NCI-H345 treated with DMSO at 0.1 percent for 48 hours (cell line): ENCODE measurements at regions not wholly inside any gene's neighbourhood (a gene's known extent, or its start where the extent isn't known, plus 50 kb on each side); places are given as distances from the start of the nearest gene placed in this dataset.

Experiments used
- DNase-seq: peaks from one replicate; lab custom pipeline; 2025; ENCODE audit not compliant: unreplicated experiment; lab: John Stamatoyannopoulos, UW

- DNase-seq = no peak
Measured at GRCh38 chr9:20291201-20291600, 331.1 kb downstream of the MLLT3 start.

GRCh38 chr9:20290257-20290656 lies 332.0 kb downstream of the MLLT3 start:
- no peak for DNase-seq

GRCh38 chr9:20289423-20290010 lies 332.8 kb downstream of the MLLT3 start:
- no peak for DNase-seq

- DNase-seq = no peak
Measured at GRCh38 chr9:20286969-20287368, 335.3 kb downstream of the MLLT3 start.

DNA sequence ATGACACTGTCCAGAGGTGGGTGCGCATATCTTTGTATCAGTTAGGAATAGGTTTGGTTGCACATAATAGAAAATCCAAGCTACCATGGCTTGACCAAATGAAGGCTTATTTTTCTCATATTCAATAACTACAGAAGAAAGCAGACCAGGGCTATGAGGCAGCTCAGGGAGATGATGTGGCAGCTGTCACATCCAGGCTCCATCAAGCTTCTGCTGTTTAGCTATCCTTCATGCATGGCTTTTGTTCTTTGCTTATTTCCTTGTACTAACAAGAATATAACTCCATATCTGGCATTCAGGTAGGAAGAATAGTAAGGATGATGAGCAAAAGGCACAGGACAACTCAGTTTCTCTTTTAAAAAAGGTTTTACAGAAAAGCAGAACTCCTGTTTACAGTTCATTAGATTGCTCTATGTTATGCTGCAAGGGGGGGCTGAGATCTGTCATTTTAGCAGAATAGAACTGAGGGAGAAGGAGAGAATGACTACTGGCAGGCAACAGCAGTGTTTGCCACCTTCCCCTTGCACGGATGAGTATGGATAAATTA lies 336.1 kb downstream of the MLLT3 start:
- DNase-seq = no peak

DNA sequence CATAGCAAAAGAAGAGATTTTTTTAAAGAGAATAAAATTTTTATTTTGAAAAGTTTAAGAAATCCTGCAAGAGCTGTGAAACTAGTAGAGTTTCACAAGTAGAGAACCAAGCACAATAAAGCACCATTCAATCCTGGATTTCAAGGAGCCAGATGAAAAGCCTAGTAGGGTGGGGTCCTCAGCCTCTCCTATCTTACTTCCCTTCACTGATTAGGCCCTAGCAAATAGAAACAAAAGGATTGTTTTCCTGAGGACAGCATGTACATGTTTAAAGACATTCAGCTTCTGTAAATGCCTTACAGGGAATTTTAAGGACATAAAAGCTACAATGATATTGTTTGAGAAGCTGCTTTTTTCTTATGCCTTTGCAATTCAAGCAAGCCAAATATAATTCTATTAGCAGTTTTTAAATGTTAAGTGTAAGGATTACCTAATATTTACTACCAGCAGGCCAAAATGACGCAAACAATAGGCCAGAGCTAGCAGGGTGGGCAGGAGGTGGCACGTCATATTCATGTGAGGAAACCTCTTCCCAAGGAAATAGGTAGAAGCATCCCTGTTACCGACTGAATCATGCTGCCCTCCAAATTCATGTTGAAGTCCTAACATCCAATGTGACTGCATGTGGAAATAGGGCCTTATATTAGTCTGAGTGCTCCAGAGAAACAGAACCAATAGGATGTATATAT lies 337.6 kb downstream of the MLLT3 start:
- DNase-seq = no peak

- DNase-seq = no peak
Measured at GRCh38 chr9:20280330-20280729, 342.0 kb downstream of the MLLT3 start.

GRCh38 chr9:20276762-20277161 lies 345.5 kb downstream of the MLLT3 start:
- no peak for DNase-seq

- DNase-seq = no peak
Measured at GRCh38 chr9:20271723-20272122, 350.6 kb downstream of the MLLT3 start.

DNA sequence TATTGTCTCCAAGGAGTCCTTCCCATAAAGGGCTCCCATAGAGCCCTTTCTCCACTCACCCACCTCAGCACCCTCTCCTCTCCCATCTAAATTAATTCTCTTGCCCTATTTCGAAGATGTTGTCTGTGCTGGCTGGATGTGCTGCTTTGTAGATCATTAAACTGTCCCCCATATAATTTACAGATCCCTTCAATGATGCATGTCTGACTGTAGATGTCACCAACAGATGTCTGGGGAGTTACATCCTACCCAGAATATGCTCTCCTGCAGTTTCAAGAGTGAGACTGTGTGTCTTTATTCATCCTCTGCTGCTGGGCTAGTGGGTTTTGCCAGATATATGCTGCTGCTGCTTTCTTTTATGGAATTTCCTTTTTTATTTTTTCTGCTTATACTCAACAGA lies 351.2 kb downstream of the MLLT3 start:
- DNase-seq = no peak

DNA sequence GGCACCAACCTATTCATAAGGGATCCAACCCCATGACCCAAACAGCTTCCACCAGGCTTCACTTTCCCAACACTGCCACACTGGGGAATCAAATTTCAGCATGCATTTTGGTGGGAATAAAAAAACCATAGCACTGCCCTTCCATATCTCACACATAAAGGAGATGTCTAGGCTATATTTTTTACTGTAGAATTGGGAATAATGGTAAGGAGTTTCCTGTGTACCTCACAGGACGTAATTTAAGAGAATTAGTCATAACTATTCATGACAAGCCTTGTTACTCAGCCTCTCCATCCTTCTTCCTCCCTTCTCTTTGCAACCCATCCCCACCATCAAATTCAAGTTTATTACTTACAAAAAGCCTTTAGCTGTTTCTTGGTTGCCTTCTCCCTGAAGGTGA lies 352.1 kb downstream of the MLLT3 start:
- DNase-seq = no peak

DNA sequence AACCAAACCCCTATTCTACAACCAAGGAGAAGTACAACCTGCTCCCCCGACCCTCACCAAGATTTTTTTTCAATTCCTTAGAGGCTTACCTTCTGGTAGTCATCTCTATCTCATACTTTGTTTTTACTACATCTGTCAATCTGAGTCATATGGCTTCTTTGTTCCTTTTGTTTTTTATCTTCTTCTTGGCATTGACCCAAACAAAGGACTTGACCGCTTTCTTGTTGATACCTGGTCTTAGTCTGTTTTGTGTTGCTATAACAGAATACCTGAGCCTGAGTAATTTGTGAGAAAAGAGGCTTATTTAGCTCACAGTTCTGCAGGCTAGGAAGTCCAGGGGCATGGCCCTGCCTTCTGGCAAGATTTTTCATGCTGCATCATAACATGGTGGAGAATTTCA lies 352.7 kb downstream of the MLLT3 start:
- DNase-seq = no peak

DNA sequence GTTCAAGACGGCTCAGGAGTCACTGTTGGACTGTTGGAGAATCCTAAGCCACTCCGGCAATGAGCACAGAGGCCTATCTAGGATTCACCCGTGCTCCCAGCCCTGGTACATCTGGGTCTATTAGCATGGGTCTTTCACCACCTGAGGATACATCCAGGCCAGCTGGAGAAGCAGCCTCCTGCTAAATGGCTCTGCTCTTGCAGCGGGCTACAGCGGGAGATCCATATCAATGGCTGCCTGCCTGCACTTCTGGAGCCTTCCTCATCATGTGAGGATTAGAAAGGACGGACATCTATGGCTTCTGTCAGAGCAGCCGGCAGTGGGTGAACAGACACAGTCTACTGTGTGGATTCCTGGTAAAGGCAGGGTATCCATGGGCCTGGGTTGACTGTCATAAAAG lies 357.4 kb downstream of the MLLT3 start:
- DNase-seq = no peak

DNA sequence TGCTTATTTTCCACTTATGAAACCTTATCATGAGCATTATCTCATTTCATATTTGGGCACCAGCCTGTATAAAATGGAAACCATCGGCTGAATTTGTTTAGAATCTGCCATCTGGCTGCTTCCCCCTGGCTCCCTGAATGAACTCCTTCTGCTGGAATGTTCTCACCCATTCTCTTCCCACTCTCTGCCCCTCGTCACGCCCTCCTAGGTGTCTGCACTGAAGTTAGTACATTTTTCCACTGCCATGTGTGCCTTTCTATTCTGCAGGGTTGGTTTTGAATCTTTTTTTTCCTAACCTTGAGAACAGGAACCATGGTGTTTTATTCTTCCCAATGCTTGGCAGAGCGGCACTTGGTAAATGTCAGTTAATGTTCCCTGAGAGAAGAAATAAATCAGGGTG lies 359.7 kb downstream of the MLLT3 start:
- no peak for DNase-seq

GRCh38 chr9:20256284-20256948 lies 365.9 kb downstream of the MLLT3 start:
- no peak for DNase-seq

- no peak for DNase-seq
Measured at GRCh38 chr9:20255052-20255451, 367.2 kb downstream of the MLLT3 start.

DNA sequence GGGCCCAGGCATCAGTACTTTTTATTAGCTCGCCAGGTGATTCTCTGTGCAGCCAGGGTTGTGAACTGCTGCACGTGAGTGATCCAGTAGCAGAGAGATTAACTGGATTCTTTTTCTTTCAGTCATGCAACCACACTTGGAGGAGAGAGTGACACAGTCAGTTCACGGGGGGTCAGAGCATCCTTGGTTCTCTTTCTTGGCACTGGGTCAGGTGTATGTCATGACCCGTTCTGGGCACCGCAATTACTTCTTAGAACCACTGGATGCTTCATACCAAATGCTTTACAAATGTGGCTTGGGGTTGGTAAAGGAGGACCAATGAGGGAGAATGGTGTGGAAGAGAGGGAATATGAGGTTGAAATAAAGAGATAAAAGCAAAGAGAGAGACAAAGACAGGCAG lies 368.7 kb downstream of the MLLT3 start:
- no peak for DNase-seq

DNA sequence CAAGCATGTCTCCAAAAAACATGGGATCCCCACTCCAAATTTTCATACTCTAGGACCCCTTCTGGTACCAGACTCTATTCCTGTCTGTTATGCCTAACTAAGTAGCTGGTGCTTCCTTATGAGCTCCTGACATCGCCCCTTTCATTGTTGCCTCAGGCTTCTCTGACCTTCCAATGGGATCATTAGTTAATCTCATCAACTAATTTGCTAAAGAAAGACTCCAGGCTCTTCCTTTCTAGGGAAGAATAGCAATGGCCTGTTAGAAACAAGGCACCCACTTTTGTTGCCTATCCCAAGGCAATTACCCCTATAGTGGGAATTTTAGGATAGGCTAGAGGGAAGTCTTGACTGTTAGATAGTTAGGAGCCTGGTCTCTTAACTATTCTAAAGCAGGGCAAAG lies 369.5 kb downstream of the MLLT3 start:
- DNase-seq = no peak

GRCh38 chr9:20250791-20251190 lies 371.5 kb downstream of the MLLT3 start:
- DNase-seq = no peak

GRCh38 chr9:20244271-20244670 lies 378.0 kb downstream of the MLLT3 start:
- no peak for DNase-seq

- DNase-seq = no peak
Measured at GRCh38 chr9:20243841-20244240, 378.5 kb downstream of the MLLT3 start.

GRCh38 chr9:20242510-20243189 lies 379.6 kb downstream of the MLLT3 start:
- DNase-seq = no peak
